A549 (cell line): ENCODE measurements at regions not wholly inside any gene's neighbourhood (a gene's known extent, or its start where the extent isn't known, plus 50 kb on each side); places are given as distances from the start of the nearest gene placed in this dataset.

Experiments
- ATAC-seq, 2 experiments: fragments of 200-7000 bp in 1 of 2; fragments of >200 bp in 1 of 2; cut with Nextera tagmentation in 1 of 2; cut with Tn5 transposase in 1 of 2; 3 replicates each; pipeline versions ENCODE4 v1.8.0 to v1.9.1; 2018 to 2020; ENCODE audit warnings: mild to moderate bottlenecking in 1 of 2, moderate library complexity in 1 of 2
- CTCF ChIA-PET: fragments of 300-600 bp; sonication (Branson Sonifier 250); formaldehyde crosslinking; extraction: SDS; loops from one replicate; lab custom pipeline; 2021; ENCODE audit warnings: antibody characterized with exemption, inconsistent platforms; lab: Yijun Ruan, JAX
- POLR2A ChIA-PET: fragments of 350-600 bp; formaldehyde crosslinking; extraction: SDS; loops from one replicate; lab custom pipeline; 2021; ENCODE audit warnings: antibody characterized with exemption, inconsistent platforms; lab: Yijun Ruan, JAX
- DNase-seq, 2 experiments: peaks; one replicate each; pipeline versions ENCODE4 v3.0.0 to v3.0.0-alpha.2; 2011 to 2016; ENCODE audit warnings: low read depth in 1 of 2, low spot score in 1 of 2
- FAIRE-seq: peaks from 2 replicates; lab custom pipeline; 2011; peaks lifted over from hg19 to GRCh38; lab: Jason Lieb, UNC
- H3K27ac ChIP-seq, 2 experiments: fragments of >200 bp; sonication (Bioruptor Twin); formaldehyde crosslinking; 3 replicates each; pipeline ENCODE4 v1.5.1; 2016 to 2017
- H3K4me1 ChIP-seq: fragments of >200 bp; sonication (Bioruptor Twin); formaldehyde crosslinking; 3 replicates; pipeline ENCODE4 v1.6.1; 2016
- H3K4me2 ChIP-seq: fragments of >200 bp; sonication (Bioruptor Twin); formaldehyde crosslinking; 3 replicates; pipeline ENCODE4 v1.6.1; 2016
- H3K4me3 ChIP-seq: fragments of >200 bp; sonication (Bioruptor Twin); formaldehyde crosslinking; 3 replicates; pipeline ENCODE4 v1.5.1; 2016
- H3K9me3 ChIP-seq: fragments of >200 bp; sonication (Bioruptor Twin); formaldehyde crosslinking; 3 replicates; pipeline ENCODE4 v1.6.1; 2016
- CHD4 ChIP-seq: fragments of 200-600 bp; sonication (generic); IDR thresholded peaks from 2 replicates; pipeline ENCODE4 v1.6.1; 2016; ENCODE audit warnings: antibody characterized with exemption, mild to moderate bottlenecking, borderline replicate concordance
- E2F6 ChIP-seq: IDR thresholded peaks from 2 replicates; pipeline ENCODE4 v1.6.1; 2012; ENCODE audit warnings: low read depth, borderline replicate concordance
- EHF ChIP-seq: fragments of 250-450 bp; sonication (Bioruptor Pico); IDR thresholded peaks from 2 replicates; pipeline ENCODE4 v1.5.0; 2020; ENCODE audit warnings: mild to moderate bottlenecking
- ELK1 ChIP-seq: fragments of 150-350 bp; IDR thresholded peaks from 2 replicates; pipeline ENCODE4 v1.6.1; 2014; ENCODE audit warnings: low read depth, mild to moderate bottlenecking, low read length
- FOSL2 ChIP-seq, 2 experiments: fragments of 450-650 bp in 1 of 2; fragments of >200 bp in 1 of 2; sonication (Bioruptor Twin) in 1 of 2; formaldehyde crosslinking; IDR thresholded peaks; 2 replicates each; pipeline versions ENCODE4 v1.5.0 to v1.6.1; 2016 to 2020; ENCODE audit warnings: mild to moderate bottlenecking in 1 of 2, moderate library complexity in 1 of 2
- FOXS1 ChIP-seq: fragments of 250-450 bp; sonication (Bioruptor Pico); IDR thresholded peaks from 2 replicates; pipeline ENCODE4 v1.5.0; 2020; ENCODE audit warnings: mild to moderate bottlenecking, moderate library complexity
- HOXA7 ChIP-seq: fragments of 250-450 bp; sonication (Bioruptor Pico); IDR thresholded peaks from 2 replicates; pipeline ENCODE4 v1.5.0; 2020; ENCODE audit warnings: mild to moderate bottlenecking, moderate library complexity
- JUN ChIP-seq, 2 experiments: fragments of >200 bp; sonication (Bioruptor Twin); formaldehyde crosslinking; IDR thresholded peaks; 2 replicates in 1 of 2; 3 replicates in 1 of 2; pipeline ENCODE4 v1.6.1; 2016 to 2017
- MAFK ChIP-seq: fragments of 450-650 bp; IDR thresholded peaks from 2 replicates; pipeline ENCODE4 v1.6.1; 2014; ENCODE audit not compliant: partially characterized antibody
- MAX ChIP-seq: IDR thresholded peaks from 2 replicates; pipeline ENCODE4 v1.6.1; 2012
- NR3C1 ChIP-seq: fragments of >200 bp; sonication (Bioruptor Twin); formaldehyde crosslinking; IDR thresholded peaks from 3 replicates; pipeline ENCODE4 v1.6.1; 2017
- PHF8 ChIP-seq: fragments of 200-600 bp; sonication (generic); IDR thresholded peaks from 2 replicates; pipeline ENCODE4 v1.6.1; 2016; ENCODE audit warnings: low read depth, mild to moderate bottlenecking, antibody characterized with exemption, moderate library complexity, borderline replicate concordance
- POLR2A ChIP-seq: IDR thresholded peaks from 2 replicates; pipeline ENCODE4 v1.6.1; 2012; ENCODE audit warnings: mild to moderate bottlenecking, low read length
- POLR2AphosphoS2 ChIP-seq: conservative IDR thresholded peaks from 2 replicates; pipeline ENCODE4 v1.6.1; 2012; ENCODE audit warnings: low read length, improper control_type of control experiment, inconsistent platforms
- REST ChIP-seq: fragments of 200-600 bp; sonication (generic); IDR thresholded peaks from 2 replicates; pipeline ENCODE4 v1.6.1; 2016; ENCODE audit warnings: antibody characterized with exemption, mild to moderate bottlenecking, moderate library complexity
- TP53 ChIP-seq: fragments of 250-450 bp; sonication (Bioruptor Pico); IDR thresholded peaks from 2 replicates; pipeline ENCODE4 v1.5.0; 2021; ENCODE audit warnings: mild to moderate bottlenecking, moderate library complexity
- ZNF302 ChIP-seq: fragments of 250-450 bp; sonication (Bioruptor Pico); IDR thresholded peaks from 2 replicates; pipeline ENCODE4 v1.9.0; 2021; ENCODE audit warnings: inconsistent platforms, mild to moderate bottlenecking, moderate library complexity
- ZSCAN20 ChIP-seq: fragments of 250-450 bp; sonication (Bioruptor Pico); IDR thresholded peaks from 2 replicates; pipeline ENCODE4 v1.8.0; 2022; ENCODE audit warnings: mild to moderate bottlenecking, moderate library complexity
- WGBS: methylation state at CpG from one replicate; pipeline ENCODE4 v1.1.6; 2017; ENCODE audit errors: missing lambda C conversion rate; 5-methylcytosine and 5-hydroxymethylcytosine counted together

GRCh38 chr13:73717632-73718031 is 416.6 kb downstream of the KLF12 start:
- H3K4me2 ChIP-seq, result no peak overlapping the region
- TF ChIP-seq TP53 (CRISPR knock-in tag) (no peak), POLR2A (no peak), JUN (IDR thresholded peaks at IDR 0.05) (no peak), ZNF302 (CRISPR knock-in tag) (no peak), ZSCAN20 (CRISPR knock-in tag) (no peak), REST (no peak), MAX (no peak), HOXA7 (CRISPR knock-in tag) (no peak), ELK1 (no peak), FOSL2 (IDR thresholded peaks at IDR 0.05) (no peak), FOSL2 (CRISPR knock-in tag; IDR thresholded peaks at IDR 0.05) (no peak), E2F6 (no peak), EHF (CRISPR knock-in tag) (no peak)
- peaks cover 9% of the 10 kb centered on the region; the same call in 2 of the 3 replicates for H3K4me1 ChIP-seq
- ChIA-PET CTCF (interaction anchor here (1.0 to 1.5 kb wide), 6 partner anchors 11 to 1502 kb away, joined by 3 to 4 read pairs (median 3); no protein-coding TSS in a partner anchor), POLR2A (interaction anchor here (0.7 kb wide), 1 partner anchor 788 kb away, joined by 3 read pairs; no protein-coding TSS in a partner anchor)
- 92% methylated on average over 2 of the region's 2 CpGs for WGBS
- no peak for DNase-seq
- no peak overlapping the region for H3K27ac ChIP-seq
- no peak for ATAC-seq
- no peaks in the 10 kb centered on the region for H3K9me3 ChIP-seq
- no peak for FAIRE-seq
- no peak overlapping the region for H3K4me3 ChIP-seq

- H3K27ac ChIP-seq, result no peak overlapping the region
- WGBS, result 41% methylated on average over 2 of the region's 2 CpGs
- POLR2A ChIA-PET, result interaction anchor here (1.0 kb wide), 1 partner anchor 657 kb away, joined by 3 read pairs; the partner anchor contains the start of gene KLF5
- CTCF ChIA-PET, result no interaction called here
- H3K4me1 ChIP-seq, result peaks cover 5% of the 10 kb centered on the region; the same call in 1 of the 3 replicates
- no peak for ATAC-seq
- TF ChIP-seq POLR2AphosphoS2 (no peak), MAFK (no peak), FOSL2 (IDR thresholded peaks at IDR 0.05) (no peak), FOSL2 (CRISPR knock-in tag; IDR thresholded peaks at IDR 0.05) (peak; percentile 54), NR3C1 (no peak), PHF8 (no peak), CHD4 (no peak), FOXS1 (CRISPR knock-in tag) (no peak)
- H3K4me3 ChIP-seq, result no peak overlapping the region
- H3K9me3 ChIP-seq, result no peaks in the 10 kb centered on the region
- FAIRE-seq, result no peak
- H3K4me2 ChIP-seq, result no peak overlapping the region; the same call in 2 of the 3 replicates
- no peak for DNase-seq
Measured at GRCh38 chr13:73715911-73716510, 418.2 kb downstream of the KLF12 start.
